DOHH2 (cell line): ENCODE measurements at regions not wholly inside any gene's neighbourhood (a gene's known extent, or its start where the extent isn't known, plus 50 kb on each side); places are given as distances from the start of the nearest gene placed in this dataset.

Experiments used
- H3F3A ChIP-seq: fragments of 200-600 bp; sonication (generic), shearing (Covaris generic); 2 replicates; pipeline ENCODE4 v1.6.0; 2016; ENCODE audit warnings: antibody characterized with exemption, mild to moderate bottlenecking; ENCODE audit not compliant: control insufficient read depth, insufficient read depth
- H3K27ac ChIP-seq: fragments of 200-600 bp; sonication (generic); 2 replicates; pipeline ENCODE4 v1.5.1; 2014; ENCODE audit warnings: low read depth, mild to moderate bottlenecking, low read length, moderate library complexity
- H3K27me3 ChIP-seq: fragments of 200-600 bp; sonication (generic); 2 replicates; pipeline ENCODE4 v1.6.1; 2014; ENCODE audit warnings: mild to moderate bottlenecking, low read length, mixed read lengths; ENCODE audit not compliant: control insufficient read depth
- H3K36me3 ChIP-seq: fragments of 200-600 bp; sonication (generic); 2 replicates; pipeline ENCODE4 v1.6.1; 2014; ENCODE audit warnings: mild to moderate bottlenecking, low read length, moderate library complexity, mixed read lengths; ENCODE audit not compliant: control insufficient read depth
- H3K4me1 ChIP-seq: fragments of 200-600 bp; sonication (generic); 2 replicates; pipeline ENCODE4 v1.6.1; 2014; ENCODE audit warnings: mild to moderate bottlenecking, low read length, mixed read lengths; ENCODE audit not compliant: control insufficient read depth
- H3K4me2 ChIP-seq: fragments of 200-600 bp; sonication (generic); 2 replicates; pipeline ENCODE4 v1.6.0; 2014; ENCODE audit warnings: mild to moderate bottlenecking, low read length, moderate library complexity
- H3K4me3 ChIP-seq: fragments of 200-600 bp; sonication (generic); 2 replicates; pipeline ENCODE4 v1.5.1; 2014; ENCODE audit warnings: mild to moderate bottlenecking, low read length, mixed read lengths
- H3K79me2 ChIP-seq: fragments of 200-600 bp; sonication (generic); 2 replicates; pipeline ENCODE4 v1.6.1; 2014; ENCODE audit warnings: mild to moderate bottlenecking, low read length, mixed read lengths; ENCODE audit not compliant: control insufficient read depth
- H3K9me2 ChIP-seq: fragments of 200-600 bp; sonication (generic); replicated peaks from 2 replicates; pipeline ENCODE4 v1.6.1; 2014; ENCODE audit warnings: mild to moderate bottlenecking, low read length, mixed read lengths; ENCODE audit not compliant: control insufficient read depth
- H3K9me3 ChIP-seq: fragments of 200-600 bp; sonication (generic); 2 replicates; pipeline ENCODE4 v1.6.1; 2014; ENCODE audit warnings: antibody characterized with exemption, low read length, mixed read lengths; ENCODE audit not compliant: control insufficient read depth, insufficient read depth
- H4K20me1 ChIP-seq: fragments of 200-600 bp; sonication (generic); 2 replicates; pipeline ENCODE4 v1.6.0; 2014; ENCODE audit warnings: low read depth, mild to moderate bottlenecking, antibody characterized with exemption, low read length, moderate library complexity; ENCODE audit not compliant: control insufficient read depth, insufficient read depth
- EZH2phosphoT487 ChIP-seq: fragments of 200-600 bp; sonication (generic); IDR thresholded peaks from 2 replicates; pipeline ENCODE4 v1.6.1; 2017; ENCODE audit warnings: borderline replicate concordance, mild to moderate bottlenecking, antibody characterized with exemption, low read length, moderate library complexity, mixed read lengths
- TF ChIP-seq, protein P1 (sequence below): fragments of 200-600 bp; sonication (generic); IDR thresholded peaks from one replicate; pipeline ENCODE4 v1.5.1; 2014; ENCODE audit warnings: antibody characterized with exemption, mild to moderate bottlenecking, low read depth, low read length; ENCODE audit not compliant: poor library complexity, severe bottlenecking

DNA sequence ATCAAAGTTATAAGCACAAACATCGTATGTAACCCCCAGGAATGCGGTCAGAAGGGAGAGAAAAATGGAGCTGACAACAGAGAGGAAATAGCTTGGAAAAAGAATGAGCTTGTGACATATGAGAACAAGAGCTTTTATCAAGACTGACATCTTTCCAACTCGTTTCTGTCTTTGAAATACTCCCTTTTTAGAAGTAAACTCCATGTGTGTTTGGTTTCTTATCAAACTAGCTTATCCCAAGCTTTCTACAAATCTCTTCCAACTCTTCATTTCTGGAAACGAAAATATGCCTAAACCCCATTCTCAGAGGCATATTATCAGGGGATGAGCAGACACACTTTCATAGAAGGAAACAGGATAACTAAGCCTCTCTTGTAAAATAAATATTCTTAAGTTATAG, 235.4 kb downstream of the NAF1 start:
- no peaks in the 10 kb centered on the region for H3K9me3 ChIP-seq
- H3K4me1 ChIP-seq = no peaks in the 10 kb centered on the region
- no peaks in the 10 kb centered on the region for H3K9me2 ChIP-seq
- H3K4me3 ChIP-seq = no peak overlapping the region
- H3K27me3 ChIP-seq = no peaks in the 10 kb centered on the region
- H4K20me1 ChIP-seq = no peaks in the 10 kb centered on the region
- no peaks in the 10 kb centered on the region for H3K36me3 ChIP-seq
- H3K4me2 ChIP-seq = no peak overlapping the region
- TF ChIP-seq, protein P1, sequence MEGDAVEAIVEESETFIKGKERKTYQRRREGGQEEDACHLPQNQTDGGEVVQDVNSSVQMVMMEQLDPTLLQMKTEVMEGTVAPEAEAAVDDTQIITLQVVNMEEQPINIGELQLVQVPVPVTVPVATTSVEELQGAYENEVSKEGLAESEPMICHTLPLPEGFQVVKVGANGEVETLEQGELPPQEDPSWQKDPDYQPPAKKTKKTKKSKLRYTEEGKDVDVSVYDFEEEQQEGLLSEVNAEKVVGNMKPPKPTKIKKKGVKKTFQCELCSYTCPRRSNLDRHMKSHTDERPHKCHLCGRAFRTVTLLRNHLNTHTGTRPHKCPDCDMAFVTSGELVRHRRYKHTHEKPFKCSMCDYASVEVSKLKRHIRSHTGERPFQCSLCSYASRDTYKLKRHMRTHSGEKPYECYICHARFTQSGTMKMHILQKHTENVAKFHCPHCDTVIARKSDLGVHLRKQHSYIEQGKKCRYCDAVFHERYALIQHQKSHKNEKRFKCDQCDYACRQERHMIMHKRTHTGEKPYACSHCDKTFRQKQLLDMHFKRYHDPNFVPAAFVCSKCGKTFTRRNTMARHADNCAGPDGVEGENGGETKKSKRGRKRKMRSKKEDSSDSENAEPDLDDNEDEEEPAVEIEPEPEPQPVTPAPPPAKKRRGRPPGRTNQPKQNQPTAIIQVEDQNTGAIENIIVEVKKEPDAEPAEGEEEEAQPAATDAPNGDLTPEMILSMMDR = no peak
- no peak for TF ChIP-seq EZH2phosphoT487
- no peak overlapping the region for H3K27ac ChIP-seq
- no peaks in the 10 kb centered on the region for H3F3A ChIP-seq
- H3K79me2 ChIP-seq = no peaks in the 10 kb centered on the region

DNA sequence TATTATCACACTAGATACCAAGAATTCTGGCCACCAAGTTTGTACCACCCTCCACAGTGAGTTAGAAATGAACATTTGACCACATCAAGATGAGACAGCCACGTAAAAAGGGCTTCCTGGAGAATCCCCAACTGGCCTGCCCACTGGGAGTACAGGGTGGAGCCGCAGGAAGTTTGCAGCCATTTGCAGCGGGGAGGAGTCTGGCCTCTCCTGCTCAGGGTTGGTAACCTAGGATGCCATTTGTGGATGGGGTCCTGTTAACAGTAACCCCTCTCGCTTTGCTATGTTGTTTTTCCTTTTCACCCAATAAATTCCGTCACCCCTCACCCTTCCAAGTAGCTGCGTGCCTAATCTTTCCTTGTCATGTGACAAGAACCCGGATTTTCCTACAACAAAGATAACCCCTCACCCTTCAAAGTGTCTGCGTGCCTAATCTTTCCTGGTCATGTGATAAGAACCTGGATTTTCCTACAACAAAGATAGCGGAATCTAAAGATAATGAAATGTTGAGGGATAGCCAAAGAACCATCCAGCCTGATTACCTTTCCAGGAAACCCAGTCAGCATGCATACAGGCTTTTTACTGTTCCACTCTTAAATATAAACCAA, 245.4 kb downstream of the NAF1 start:
- Histone ChIP-seq H3K27me3 (no peaks in the 10 kb centered on the region), H4K20me1 (no peaks in the 10 kb centered on the region), H3K79me2 (no peaks in the 10 kb centered on the region), H3F3A (no peaks in the 10 kb centered on the region), H3K36me3 (no peaks in the 10 kb centered on the region), H3K9me2 (no peaks in the 10 kb centered on the region), H3K9me3 (no peaks in the 10 kb centered on the region), H3K4me2 (no peak overlapping the region), H3K4me3 (no peak overlapping the region), H3K4me1 (no peaks in the 10 kb centered on the region), H3K27ac (no peak overlapping the region)
- no peak for TF ChIP-seq EZH2phosphoT487

DNA sequence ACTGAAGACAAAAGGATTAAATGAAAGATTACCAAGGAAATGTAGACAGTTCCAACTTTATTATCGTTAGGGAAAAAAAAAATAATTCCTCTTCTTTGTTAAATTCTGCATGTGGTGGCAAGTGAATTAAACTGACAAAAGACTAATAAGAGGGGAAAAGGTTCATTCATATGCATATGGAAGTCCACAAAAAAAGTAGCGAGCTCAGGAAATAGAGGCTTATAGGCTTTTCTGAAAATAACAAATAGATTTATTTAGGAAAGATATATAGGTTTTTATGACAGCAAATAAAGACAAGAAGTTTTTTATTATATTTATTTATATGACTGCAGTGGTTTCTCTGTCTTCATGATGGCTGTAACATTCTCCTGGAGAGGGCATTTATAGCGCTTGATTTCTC, 246.0 kb downstream of the NAF1 start:
- no peak overlapping the region for H3K4me3 ChIP-seq

DNA sequence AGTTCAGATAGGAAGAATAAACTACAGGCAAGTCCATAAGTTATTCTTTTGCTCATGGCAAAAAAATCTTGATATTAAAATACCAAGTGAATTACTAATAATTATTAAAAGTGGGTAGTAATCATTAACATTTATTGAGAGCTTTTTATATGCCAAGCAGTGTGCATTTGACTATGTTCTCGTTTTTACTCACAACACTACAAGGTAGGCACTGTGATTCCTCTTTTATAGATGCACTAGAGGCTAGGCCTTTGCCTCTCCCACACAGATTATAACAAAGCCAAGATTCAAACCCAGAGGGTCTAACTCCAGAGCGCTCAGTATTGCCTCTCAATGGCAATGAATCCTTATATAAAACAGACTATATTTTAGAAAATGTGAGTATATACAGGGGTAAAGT, 254.2 kb downstream of the NAF1 start:
- Histone ChIP-seq H3F3A (no peaks in the 10 kb centered on the region), H3K27me3 (no peaks in the 10 kb centered on the region), H3K27ac (no peak overlapping the region), H3K4me2 (no peak overlapping the region), H3K79me2 (no peaks in the 10 kb centered on the region), H4K20me1 (no peaks in the 10 kb centered on the region), H3K9me2 (no peaks in the 10 kb centered on the region), H3K9me3 (no peaks in the 10 kb centered on the region), H3K4me1 (no peaks in the 10 kb centered on the region), H3K4me3 (no peak overlapping the region), H3K36me3 (no peaks in the 10 kb centered on the region)
- TF ChIP-seq, protein P1 = no peak
- no peak for TF ChIP-seq EZH2phosphoT487

More for the DNA sequence above, 246.0 kb downstream of the NAF1 start:
- no peaks in the 10 kb centered on the region for H3K36me3 ChIP-seq
- no peaks in the 10 kb centered on the region for H4K20me1 ChIP-seq
- H3K27me3 ChIP-seq = no peaks in the 10 kb centered on the region
- no peak overlapping the region for H3K4me2 ChIP-seq
- H3K9me2 ChIP-seq = no peaks in the 10 kb centered on the region
- H3K27ac ChIP-seq = no peak overlapping the region
- H3K79me2 ChIP-seq = no peaks in the 10 kb centered on the region
- H3K4me1 ChIP-seq = no peaks in the 10 kb centered on the region
- H3F3A ChIP-seq = no peaks in the 10 kb centered on the region
- no peaks in the 10 kb centered on the region for H3K9me3 ChIP-seq
- no peak for TF ChIP-seq EZH2phosphoT487
- TF ChIP-seq, protein P1 = no peak
